HEK293 (cell line): ENCODE measurements at regions not wholly inside any gene's neighbourhood (a gene's known extent, or its start where the extent isn't known, plus 50 kb on each side); places are given as distances from the start of the nearest gene placed in this dataset.

ENCODE experiments used
- ZNF138 ChIP-seq: fragments of 450-650 bp; formaldehyde crosslinking; IDR thresholded peaks from 2 replicates; pipeline ENCODE4 v1.5.1; 2016; ENCODE audit warnings: missing biosample characterization, missing genetic modification characterization, borderline replicate concordance
- ZNF571 ChIP-seq: fragments of 450-650 bp; formaldehyde crosslinking; IDR thresholded peaks from 2 replicates; pipeline ENCODE4 v1.5.0; 2017; ENCODE audit warnings: missing biosample characterization, missing genetic modification characterization
- ZNF76 ChIP-seq: fragments of 450-650 bp; formaldehyde crosslinking; IDR thresholded peaks from 2 replicates; pipeline ENCODE4; 2016; ENCODE audit warnings: low read depth, missing biosample characterization, missing genetic modification characterization, borderline replicate concordance
- TF ChIP-seq, protein P1 (sequence below): fragments of 450-650 bp; formaldehyde crosslinking; IDR thresholded peaks from 2 replicates; pipeline ENCODE4 v1.5.1; 2016; ENCODE audit warnings: missing biosample characterization, missing genetic modification characterization, low read depth

DNA sequence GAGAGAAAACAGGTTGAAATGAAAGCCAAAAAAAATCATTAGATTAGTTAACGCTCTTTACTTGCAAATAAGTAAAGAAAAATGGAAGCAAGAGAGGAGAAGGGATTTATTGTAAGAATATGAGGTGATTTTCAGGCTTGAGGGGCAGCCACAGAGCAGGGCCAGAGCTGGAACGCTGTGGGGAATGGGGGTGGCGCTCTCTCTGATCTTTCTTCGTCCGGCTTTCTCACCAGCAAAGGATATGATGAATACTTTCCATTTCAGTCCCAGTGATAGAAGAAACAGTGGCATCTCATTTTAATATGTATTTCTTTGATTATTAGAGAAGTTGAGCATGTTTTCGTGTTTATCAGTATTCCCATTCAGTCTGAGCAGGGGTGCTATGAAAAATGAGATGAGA is 112.2 kb downstream of the SKIDA1 start:
- TF ChIP-seq ZNF571 (tag by site-specific recombination) (no peak), ZNF76 (no peak), ZNF138 (no peak)
- TF ChIP-seq, protein P1, sequence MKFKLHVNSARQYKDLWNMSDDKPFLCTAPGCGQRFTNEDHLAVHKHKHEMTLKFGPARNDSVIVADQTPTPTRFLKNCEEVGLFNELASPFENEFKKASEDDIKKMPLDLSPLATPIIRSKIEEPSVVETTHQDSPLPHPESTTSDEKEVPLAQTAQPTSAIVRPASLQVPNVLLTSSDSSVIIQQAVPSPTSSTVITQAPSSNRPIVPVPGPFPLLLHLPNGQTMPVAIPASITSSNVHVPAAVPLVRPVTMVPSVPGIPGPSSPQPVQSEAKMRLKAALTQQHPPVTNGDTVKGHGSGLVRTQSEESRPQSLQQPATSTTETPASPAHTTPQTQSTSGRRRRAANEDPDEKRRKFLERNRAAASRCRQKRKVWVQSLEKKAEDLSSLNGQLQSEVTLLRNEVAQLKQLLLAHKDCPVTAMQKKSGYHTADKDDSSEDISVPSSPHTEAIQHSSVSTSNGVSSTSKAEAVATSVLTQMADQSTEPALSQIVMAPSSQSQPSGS: no peak
